ENCODE measurements at regions not wholly inside any gene's neighbourhood (a gene's known extent, or its start where the extent isn't known, plus 50 kb on each side); places are given as distances from the start of the nearest gene placed in this dataset.

DNA sequence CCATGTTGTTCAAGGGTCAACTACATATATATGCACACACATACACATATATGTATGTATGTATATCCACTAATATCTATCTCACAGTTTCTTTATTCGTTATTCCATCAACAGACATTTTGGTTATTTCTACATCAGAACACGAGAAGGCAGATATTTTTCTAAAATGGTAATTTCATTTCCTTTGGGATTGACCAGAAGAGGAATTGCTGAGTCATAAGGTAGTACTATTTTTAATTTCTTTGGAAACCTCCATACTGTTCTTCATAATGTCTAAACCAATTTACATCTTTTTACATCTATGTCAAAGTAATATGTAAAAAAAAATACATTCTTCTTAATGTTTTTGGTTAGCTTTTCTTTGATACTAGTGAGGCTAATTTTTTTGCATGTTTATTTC, 630.7 kb upstream of the GCFC2 start:
- TF ChIP-seq CTCF (IDR thresholded peaks at IDR 0.05 in 4 of 5, conservative IDR thresholded peaks at IDR 0.05 in 1 of 5) (no peak), POLR2A (IDR thresholded peaks at IDR 0.05) (no peak)
